ENCODE measurements at regions not wholly inside any gene's neighbourhood (a gene's known extent, or its start where the extent isn't known, plus 50 kb on each side); places are given as distances from the start of the nearest gene placed in this dataset.

GRCh38 chr1:96060621-96061020 is 661.0 kb upstream of the PTBP2 start:
- TF ChIP-seq CHD1 (IDR thresholded peaks at IDR 0.05; ENCODE audit: low read depth, low read length) = no peak
- TF ChIP-seq POLR2A (IDR thresholded peaks at IDR 0.05; ENCODE audit: control extremely low read depth in 1 of 2, low read depth in 2 of 2, low read length in 2 of 2) = no peak
- TF ChIP-seq CTCF (IDR thresholded peaks at IDR 0.05; ENCODE audit: control extremely low read depth in 1 of 3, insufficient read depth in 1 of 3, low read depth in 1 of 3, low read length in 3 of 3) = no peak
- TF ChIP-seq RAD21 (IDR thresholded peaks at IDR 0.05 in 1 of 2, conservative IDR thresholded peaks at IDR 0.05 in 1 of 2; ENCODE audit: low read depth in 2 of 2, low read length in 2 of 2) = no peak
- no peak for TF ChIP-seq SP1 (IDR thresholded peaks at IDR 0.05; ENCODE audit: low read depth, low read length)
- no peak for TF ChIP-seq POLR2AphosphoS5 (IDR thresholded peaks at IDR 0.05; ENCODE audit: low read depth, low read length)
- TF ChIP-seq PHF8 (conservative IDR thresholded peaks at IDR 0.05; ENCODE audit: low read depth, low read length) = no peak
- no peak for TF ChIP-seq RXRA (IDR thresholded peaks at IDR 0.05; ENCODE audit: insufficient read depth, low read depth, low read length)
- no peak for TF ChIP-seq CHD2 (IDR thresholded peaks at IDR 0.05; ENCODE audit: low read length)
- TF ChIP-seq EP300 (IDR thresholded peaks at IDR 0.05; ENCODE audit: borderline replicate concordance in 1 of 2, low read depth in 2 of 2, low read length in 2 of 2) = no peak
- TF ChIP-seq BRCA1 (IDR thresholded peaks at IDR 0.05; ENCODE audit: low read depth, low read length) = no peak

Measured in H1 (cell line).